H1 (cell line): ENCODE measurements at regions not wholly inside any gene's neighbourhood (a gene's known extent, or its start where the extent isn't known, plus 50 kb on each side); places are given as distances from the start of the nearest gene placed in this dataset.

ENCODE experiments used
- CHD2 ChIP-seq: IDR thresholded peaks from 2 replicates; pipeline ENCODE4 v1.6.1; 2012; ENCODE audit warnings: low read length, improper control_type of control experiment
- EZH2 ChIP-seq: fragments of 200-600 bp; sonication (generic); IDR thresholded peaks from 2 replicates; pipeline ENCODE4 v1.7.1; 2012; ENCODE audit warnings: low read depth, mild to moderate bottlenecking, moderate library complexity, low read length, inconsistent platforms; ENCODE audit not compliant: severe bottlenecking
- POLR2A ChIP-seq, 2 experiments: IDR thresholded peaks; 1 replicate in 1 of 2; 2 replicates in 1 of 2; pipeline ENCODE4 v1.6.1; 2011; ENCODE audit warnings: low read depth in 2 of 2, low read length in 2 of 2, mild to moderate bottlenecking in 2 of 2; ENCODE audit errors: control extremely low read depth in 1 of 2
- POLR2AphosphoS5 ChIP-seq: IDR thresholded peaks from 2 replicates; pipeline ENCODE4 v1.6.1; 2011; ENCODE audit warnings: low read depth, low read length
- RAD21 ChIP-seq, 2 experiments: IDR thresholded peaks in 1 of 2; conservative IDR thresholded peaks in 1 of 2; 2 replicates each; pipeline ENCODE4 v1.6.1; 2011; ENCODE audit warnings: low read depth in 2 of 2, low read length in 2 of 2, improper control_type of control experiment in 1 of 2, inconsistent platforms in 1 of 2, mild to moderate bottlenecking in 1 of 2, moderate library complexity in 1 of 2
- SP4 ChIP-seq: IDR thresholded peaks from 2 replicates; pipeline ENCODE4 v1.6.1; 2012; ENCODE audit warnings: low read length, inconsistent platforms
- TAF1 ChIP-seq: IDR thresholded peaks from 2 replicates; pipeline ENCODE4 v1.6.1; 2011; ENCODE audit warnings: mild to moderate bottlenecking, low read depth, low read length
- TF ChIP-seq, protein P1 (sequence below), 3 experiments: IDR thresholded peaks; 1 replicate in 2 of 3; 2 replicates in 1 of 3; pipeline versions ENCODE4 v1.5.1 to v1.6.1; 2011; ENCODE audit warnings: low read length in 3 of 3, mild to moderate bottlenecking in 3 of 3, inconsistent platforms in 2 of 3, low read depth in 1 of 3, moderate library complexity in 1 of 3; ENCODE audit not compliant: insufficient read depth in 1 of 3; ENCODE audit errors: control extremely low read depth in 1 of 3
- TF ChIP-seq, protein P2 (sequence below): IDR thresholded peaks from 2 replicates; pipeline ENCODE4 v1.6.1; 2012; ENCODE audit warnings: inconsistent platforms

DNA sequence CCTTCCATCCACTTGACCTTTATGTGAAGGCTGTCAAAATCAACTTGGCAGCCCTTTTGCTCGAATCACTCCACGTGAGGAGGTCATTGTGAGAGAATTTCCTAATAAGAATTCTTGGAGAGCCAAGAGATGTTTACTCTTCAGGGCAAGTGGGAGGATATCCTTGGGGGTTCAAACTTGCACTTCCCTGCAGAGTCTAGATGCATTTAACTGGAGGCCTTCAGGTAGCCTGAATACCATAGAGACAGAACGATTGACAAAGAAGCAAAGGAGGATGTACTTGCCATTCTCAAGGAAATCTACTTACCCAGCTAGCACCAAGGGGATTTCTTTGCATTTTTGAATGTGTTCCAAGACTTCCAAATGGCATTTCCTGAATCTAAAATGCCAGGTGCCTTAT lies 1702.6 kb upstream of the FLRT2 start:
- TF ChIP-seq, protein P1, sequence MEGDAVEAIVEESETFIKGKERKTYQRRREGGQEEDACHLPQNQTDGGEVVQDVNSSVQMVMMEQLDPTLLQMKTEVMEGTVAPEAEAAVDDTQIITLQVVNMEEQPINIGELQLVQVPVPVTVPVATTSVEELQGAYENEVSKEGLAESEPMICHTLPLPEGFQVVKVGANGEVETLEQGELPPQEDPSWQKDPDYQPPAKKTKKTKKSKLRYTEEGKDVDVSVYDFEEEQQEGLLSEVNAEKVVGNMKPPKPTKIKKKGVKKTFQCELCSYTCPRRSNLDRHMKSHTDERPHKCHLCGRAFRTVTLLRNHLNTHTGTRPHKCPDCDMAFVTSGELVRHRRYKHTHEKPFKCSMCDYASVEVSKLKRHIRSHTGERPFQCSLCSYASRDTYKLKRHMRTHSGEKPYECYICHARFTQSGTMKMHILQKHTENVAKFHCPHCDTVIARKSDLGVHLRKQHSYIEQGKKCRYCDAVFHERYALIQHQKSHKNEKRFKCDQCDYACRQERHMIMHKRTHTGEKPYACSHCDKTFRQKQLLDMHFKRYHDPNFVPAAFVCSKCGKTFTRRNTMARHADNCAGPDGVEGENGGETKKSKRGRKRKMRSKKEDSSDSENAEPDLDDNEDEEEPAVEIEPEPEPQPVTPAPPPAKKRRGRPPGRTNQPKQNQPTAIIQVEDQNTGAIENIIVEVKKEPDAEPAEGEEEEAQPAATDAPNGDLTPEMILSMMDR (IDR thresholded peaks at IDR 0.05; ENCODE audit: control extremely low read depth in 1 of 3, insufficient read depth in 1 of 3, low read depth in 1 of 3, low read length in 3 of 3), result no peak
- TF ChIP-seq, protein P2, sequence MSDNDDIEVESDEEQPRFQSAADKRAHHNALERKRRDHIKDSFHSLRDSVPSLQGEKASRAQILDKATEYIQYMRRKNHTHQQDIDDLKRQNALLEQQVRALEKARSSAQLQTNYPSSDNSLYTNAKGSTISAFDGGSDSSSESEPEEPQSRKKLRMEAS, result no peak
- TF ChIP-seq RAD21 (IDR thresholded peaks at IDR 0.05 in 1 of 2, conservative IDR thresholded peaks at IDR 0.05 in 1 of 2; ENCODE audit: low read depth in 2 of 2, low read length in 2 of 2) (no peak), POLR2AphosphoS5 (no peak), POLR2A (IDR thresholded peaks at IDR 0.05; ENCODE audit: control extremely low read depth in 1 of 2, low read depth in 2 of 2, low read length in 2 of 2) (no peak), SP4 (no peak), CHD2 (no peak), EZH2 (no peak), TAF1 (no peak)
